ENCODE measurements at regions not wholly inside any gene's neighbourhood (a gene's known extent, or its start where the extent isn't known, plus 50 kb on each side); places are given as distances from the start of the nearest gene placed in this dataset.
A peak's percentile ranks its signal among the peaks of the same experiment; 100 is the strongest.

DNA sequence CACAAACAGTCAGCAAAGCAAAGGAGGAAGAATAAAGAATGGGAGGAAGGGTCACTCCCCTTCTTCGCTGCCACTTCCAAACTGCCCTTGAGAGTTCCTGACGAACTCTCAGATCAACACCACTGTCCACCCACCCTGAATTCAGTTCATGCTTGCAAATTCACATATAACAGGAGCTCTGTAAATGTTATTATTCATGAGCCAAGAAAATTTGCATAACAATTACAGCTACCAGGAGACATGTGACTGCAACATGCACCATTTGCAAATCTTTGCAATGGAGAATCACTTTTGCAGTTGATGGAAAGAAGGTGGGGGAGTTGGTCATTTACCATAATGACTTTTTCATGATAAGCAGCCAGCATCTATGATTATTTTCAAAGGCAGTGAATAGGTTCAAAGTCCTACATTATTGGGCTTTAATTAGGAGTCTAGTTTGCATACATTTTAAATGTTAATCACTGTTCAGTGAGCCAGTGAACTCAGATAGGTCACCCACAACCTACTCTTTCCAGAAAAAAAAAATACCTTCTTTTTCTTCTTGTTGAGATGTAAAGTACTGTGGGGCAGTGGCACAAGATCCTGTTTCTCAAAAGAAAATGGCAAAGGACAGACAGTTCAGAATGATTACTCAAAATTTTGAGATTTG, 149.7 kb downstream of the CAAP1 start:
- DNase-seq (ENCODE audit: low read depth, low spot score) = no peak

DNA sequence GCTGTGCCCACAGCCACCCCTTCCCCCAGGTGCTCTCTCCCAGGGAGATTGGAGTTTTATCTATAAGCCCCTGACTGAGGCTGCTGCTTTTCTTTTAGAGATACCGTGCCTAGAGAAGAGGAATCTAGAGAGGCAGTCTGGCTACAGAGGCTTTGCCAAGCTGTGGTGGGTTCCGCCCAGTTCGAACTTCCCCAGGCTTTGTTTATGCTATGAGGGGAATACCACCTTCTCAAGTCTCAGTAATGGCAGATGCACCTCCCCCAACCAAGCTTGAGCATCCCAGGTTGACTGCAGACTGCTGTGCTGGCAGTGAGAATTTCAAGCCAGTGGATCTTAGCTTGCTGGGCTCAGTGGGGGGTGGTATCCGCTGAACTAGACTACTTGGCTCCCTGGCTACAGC, 157.4 kb downstream of the CAAP1 start:
- no peak for DNase-seq (ENCODE audit: low read depth, low spot score)

DNA sequence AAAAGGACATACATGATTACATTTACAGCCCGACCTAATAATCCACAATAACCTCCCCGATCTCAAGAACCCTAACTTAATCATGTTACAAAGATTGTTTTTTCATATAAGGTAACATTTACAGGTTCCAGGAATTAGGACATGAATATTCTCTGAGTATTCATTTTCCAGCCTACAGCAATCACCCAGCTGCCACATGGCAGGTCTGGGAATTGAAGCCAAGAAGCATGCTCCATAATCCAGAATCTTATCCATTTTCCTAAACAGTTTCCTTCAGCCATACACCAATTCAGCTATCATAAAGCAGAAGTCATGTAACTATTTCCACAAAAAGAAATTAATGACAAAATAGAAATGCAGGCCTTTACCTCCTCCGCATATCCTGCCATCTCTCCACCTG, 163.4 kb downstream of the CAAP1 start:
- no peak for DNase-seq (ENCODE audit: low read depth, low spot score)

DNA sequence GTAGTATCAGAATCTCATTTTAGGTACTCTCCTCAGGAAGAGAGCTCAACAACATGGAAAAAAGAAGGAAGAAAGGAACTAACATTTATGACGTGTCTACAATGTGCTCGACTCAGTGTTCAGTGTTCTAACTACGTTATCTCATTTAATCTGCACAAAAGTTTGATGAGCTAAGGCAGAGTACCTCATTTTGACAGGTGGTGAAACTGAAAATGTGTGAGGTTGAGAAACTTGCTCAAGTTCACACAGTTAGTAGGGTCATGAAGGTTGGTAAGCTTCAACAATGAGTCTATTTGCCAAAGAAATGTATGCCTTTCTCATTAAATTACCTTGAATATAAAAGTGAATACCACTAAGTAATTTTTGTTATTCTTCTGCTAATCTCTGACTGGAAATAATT, 165.1 kb downstream of the CAAP1 start:
- DNase-seq (ENCODE audit: low read depth, low spot score) = no peak

DNA sequence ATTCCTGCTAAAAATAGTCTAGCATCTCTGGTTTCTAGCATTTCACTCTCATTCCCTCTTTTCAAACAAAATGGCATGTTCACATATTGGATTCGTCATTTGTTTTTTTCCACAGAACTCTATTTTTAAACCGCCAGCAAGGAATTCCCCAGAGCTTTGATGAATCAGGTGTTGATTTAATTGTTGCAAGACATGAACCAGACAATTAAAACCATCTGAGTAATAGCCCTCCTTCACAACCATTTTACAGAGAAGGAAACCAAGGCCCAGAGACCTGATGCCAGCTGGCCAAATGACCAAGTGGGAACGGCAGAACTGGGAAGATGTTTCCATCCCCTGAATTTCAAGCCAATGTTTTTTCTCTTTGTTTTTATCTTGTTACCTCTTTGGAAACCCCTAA, 167.0 kb downstream of the CAAP1 start:
- DNase-seq (ENCODE audit: low read depth, low spot score) = peak; percentile 7

DNA sequence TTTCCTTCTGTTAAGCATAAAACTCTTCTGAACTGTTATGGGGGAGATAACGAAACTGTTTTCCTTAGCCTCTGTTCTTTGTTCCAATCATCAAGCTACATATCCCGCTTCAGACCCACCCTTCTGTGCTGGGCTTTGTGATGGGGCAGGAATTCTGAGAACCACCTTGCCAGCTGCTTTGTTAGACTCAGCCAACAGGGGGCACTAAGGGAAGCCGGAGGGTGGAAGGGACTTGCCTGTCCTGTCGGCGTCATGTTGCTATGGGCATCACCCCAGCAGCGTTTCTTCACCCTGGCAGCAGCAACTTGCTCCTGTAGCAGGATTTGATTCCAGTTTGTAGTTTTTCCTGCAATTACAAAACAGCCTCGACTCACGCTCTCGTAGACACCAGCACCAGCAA, 169.1 kb downstream of the CAAP1 start:
- peak; percentile 50 for DNase-seq (ENCODE audit: low read depth, low spot score)

DNA sequence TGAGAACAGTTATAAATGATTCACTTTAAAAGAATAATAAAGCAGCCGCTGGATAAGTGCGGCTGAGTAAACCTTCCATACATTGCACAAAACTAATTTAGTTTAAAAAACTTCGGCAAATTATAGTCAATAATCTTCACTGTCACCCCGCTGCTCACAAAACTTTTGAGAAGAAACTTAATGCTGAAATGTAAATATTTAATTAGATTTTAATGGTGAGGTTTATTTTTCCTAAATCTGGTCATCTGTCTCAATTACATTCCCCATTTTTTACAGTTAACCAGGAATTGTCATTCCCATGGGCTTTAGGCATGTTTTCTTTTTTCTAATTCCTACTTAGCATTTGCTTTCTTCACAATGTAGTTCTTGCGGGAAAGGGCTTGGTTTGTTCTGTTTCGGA, 169.8 kb downstream of the CAAP1 start:
- no peak for DNase-seq (ENCODE audit: low read depth, low spot score)

DNA sequence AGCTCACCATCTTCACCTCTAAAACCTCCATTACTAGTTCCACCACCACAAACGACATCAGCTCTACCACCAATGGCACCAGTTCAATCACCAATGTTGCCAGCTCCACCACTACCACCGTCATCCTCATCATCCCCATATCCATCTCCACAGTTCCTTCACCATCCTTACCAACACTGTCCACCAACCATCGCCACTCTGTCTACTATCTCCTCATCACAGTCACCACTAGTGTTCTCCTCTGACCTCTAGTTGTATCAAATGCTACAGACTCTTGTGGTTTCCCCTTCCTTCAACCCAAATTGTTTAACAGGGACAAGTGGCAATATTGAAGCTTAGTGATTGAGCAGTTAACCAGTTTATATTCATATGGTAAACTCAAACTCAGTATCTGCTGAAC, 182.6 kb downstream of the CAAP1 start:
- no peak for DNase-seq (ENCODE audit: low read depth, low spot score)

DNA sequence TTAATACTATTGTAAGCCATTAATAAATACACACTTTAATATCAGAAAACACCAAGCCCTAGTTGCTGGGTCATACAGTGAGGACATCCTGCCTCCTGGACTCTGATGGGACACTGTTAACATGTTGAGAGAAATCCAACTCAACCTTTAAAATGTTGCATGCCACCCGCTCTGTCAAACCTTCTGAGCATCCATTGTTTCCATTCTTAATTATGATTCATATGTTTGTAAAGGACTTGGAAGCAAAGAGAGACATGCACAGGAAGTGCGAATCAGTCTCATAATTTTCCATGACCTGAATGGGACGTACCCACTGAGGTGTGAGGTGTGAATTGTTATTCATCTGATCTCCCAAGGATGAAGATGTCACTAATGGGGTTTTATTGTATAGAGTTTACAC, 186.4 kb downstream of the CAAP1 start:
- no peak for DNase-seq (ENCODE audit: low read depth, low spot score)

DNA sequence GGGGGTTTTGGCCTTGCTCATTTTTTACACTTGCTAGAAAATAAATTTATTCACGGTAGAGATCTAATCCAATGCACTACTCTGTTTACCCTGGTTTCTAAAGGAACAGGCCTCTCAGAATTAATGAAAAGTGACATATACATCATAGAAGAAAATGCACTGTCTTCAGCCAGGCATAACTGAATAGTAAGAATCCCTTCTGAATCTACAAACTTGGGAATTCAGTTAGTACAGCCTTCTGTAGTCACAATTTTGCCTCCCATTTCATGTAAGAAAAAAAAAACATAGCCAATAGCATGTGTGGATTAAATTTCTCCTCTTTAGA, 197.3 kb downstream of the CAAP1 start:
- DNase-seq (ENCODE audit: low read depth, low spot score) = no peak

DNA sequence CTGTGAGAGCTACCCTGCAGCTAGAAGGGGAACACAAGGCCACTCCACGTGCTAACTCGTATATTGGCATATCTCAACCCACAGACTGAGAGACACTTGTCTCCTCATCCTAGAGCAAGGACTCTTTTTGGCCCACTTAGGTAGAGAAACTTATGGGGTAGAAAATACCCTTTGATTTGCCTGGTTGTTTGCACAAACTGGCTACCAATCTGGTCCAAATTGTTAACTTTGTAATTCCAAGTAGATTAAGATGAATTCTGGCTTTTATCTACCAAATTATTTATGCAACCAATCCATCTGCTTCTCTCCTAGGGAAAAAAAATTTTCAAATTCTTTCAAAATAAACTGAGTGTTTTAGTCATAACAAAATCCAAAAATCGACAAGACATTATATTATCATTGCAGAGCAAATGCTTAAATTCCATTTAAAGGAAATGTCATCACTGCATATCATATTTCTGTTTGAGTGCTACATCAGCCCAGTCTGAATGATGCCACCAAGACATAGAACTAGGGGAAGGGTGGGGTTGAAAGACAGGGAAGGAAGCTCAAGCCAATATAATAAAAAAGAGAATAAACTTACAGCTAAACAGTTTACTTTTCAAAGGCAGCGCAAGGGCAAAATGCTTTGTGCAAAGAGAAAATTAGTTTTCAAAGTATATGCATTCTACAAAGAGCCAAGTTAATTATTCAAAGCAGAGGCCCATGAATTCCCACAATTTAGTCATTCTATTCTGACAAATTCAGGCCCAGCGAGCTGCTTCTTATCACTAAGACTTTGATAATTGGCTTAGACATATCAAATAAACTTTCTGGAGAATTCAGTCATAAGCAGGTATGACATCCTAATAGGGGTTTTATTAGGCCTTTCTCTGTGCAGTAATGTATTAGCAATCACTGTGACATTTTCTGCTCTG, 198.0 kb downstream of the CAAP1 start:
- no peak for DNase-seq (ENCODE audit: low read depth, low spot score)

DNA sequence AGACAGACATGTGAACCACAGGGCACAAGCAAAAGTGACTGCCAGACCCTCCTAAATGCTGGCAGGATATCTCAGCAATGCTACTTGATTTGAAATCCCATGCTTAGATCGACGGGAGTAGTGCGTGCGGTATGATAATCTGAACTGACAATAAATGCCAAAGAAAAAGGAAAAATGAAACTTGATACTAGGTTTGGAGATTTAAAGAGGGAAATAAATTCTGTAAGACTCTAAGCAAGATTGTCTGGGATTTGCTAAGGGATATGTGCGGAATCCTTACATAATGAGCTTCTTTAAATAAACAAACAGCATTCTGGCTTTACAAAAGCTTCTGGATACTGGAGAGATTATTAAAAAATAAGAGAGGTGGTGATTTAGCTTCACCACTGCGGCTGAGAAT, 203.6 kb downstream of the CAAP1 start:
- no peak for DNase-seq (ENCODE audit: low read depth, low spot score)

DNA sequence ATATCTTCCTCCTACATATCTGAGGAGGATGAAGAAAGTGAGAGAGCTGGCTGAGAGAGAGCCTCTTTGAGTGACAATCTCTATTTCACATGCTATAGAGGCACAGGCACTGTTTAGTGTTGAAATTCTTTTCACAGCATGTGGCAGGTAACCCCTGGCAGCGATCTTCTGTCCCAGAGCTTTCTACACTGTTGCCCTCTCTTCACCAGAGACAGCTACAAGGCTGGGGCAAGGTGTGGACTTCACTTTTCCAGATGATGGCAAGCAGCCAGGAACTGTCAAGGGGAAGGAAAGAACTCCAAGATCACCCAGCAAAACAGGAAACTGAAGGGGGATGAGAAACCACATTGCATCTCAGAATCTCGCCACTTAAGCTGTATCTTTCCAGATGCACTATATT, 205.2 kb downstream of the CAAP1 start:
- DNase-seq (ENCODE audit: low read depth, low spot score) = no peak

DNA sequence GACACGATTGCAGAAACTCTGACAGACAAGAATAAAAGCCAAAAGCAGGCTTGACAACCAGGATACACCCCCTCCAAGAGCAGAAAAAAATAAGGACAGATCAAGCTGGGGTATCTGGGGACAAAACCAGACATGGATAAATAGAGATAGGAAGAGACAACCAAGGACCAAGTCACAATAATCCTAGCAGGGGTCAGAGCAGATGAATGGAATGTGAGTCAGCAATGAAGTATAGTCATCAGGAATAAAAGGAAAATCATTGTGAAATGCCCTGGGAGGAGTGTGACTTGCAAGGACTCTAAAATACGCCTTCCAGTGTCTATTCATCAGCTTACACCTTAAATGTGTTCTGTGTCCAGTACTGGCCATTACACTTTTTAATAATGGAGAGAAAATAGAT, 206.8 kb downstream of the CAAP1 start:
- DNase-seq (ENCODE audit: low read depth, low spot score) = no peak

DNA sequence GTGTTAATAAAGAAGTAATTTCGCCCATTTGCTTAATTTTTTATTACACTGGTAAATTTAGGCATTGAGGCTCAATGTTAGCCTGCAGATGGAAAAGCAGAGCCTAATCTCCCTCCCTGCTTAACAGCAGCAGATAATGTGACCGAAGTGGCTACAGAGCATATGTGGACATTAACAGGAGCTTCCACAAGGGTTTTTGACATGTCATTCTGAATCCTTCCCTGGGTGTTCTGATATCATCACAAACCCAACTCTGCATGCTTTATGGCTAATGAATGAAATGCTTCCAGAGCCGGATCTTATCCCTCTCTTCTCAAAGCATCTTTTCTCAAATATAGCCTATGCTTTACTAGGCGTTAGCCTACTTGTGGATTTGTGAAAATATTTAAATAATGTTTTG, 208.6 kb downstream of the CAAP1 start:
- DNase-seq (ENCODE audit: low read depth, low spot score) = no peak

DNA sequence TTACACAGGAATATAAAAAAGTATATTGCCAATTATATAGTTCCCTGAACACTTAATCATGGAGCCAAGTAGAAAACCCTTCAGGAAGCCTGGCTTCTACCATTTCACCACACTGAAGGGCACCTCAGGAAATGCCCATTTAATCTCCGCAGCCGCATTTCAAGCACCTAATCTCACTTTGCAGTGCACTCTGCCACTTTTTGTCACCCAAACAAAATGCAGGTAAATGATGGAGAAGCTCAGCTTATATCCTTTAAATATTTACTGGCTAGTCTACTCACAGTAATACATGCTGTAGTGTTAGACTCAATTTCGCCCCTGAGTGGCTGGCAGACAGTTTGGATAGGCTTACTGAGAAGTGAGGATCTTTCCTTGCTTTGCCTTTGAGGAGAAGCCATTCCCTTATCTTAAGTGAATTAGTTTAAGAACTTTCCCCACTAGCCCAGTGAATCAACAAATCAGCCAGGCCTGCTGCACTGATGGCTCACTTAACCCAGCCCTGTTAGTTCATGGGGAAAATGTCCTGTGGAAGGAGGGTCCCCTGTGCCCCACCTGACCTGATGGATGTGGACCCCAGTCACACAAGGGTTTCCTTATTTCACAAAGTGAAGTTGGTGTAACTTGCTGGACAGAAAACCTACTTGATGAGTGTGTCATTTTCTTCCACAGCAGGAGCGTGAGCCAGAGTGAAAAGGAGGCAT, 209.7 kb downstream of the CAAP1 start:
- DNase-seq (ENCODE audit: low read depth, low spot score) = no peak

DNA sequence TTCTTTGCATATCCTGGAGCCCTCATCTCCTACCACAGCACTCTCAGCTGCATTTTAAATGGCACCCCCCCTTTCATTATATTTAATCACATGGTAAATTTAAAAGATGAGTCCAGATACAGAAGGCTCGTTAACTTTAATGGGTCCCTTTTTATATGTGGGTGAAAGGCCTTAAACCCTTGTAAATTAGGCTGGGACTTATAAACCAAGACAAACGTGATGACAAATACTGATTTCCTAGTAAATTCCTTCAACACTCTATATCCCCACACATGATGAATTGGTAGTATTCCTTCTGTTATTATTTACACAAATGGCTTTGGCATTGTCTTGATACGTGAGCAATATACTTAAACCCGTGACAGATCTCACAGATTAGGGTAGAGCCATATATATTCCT, 210.6 kb downstream of the CAAP1 start:
- DNase-seq (ENCODE audit: low read depth, low spot score) = no peak

DNA sequence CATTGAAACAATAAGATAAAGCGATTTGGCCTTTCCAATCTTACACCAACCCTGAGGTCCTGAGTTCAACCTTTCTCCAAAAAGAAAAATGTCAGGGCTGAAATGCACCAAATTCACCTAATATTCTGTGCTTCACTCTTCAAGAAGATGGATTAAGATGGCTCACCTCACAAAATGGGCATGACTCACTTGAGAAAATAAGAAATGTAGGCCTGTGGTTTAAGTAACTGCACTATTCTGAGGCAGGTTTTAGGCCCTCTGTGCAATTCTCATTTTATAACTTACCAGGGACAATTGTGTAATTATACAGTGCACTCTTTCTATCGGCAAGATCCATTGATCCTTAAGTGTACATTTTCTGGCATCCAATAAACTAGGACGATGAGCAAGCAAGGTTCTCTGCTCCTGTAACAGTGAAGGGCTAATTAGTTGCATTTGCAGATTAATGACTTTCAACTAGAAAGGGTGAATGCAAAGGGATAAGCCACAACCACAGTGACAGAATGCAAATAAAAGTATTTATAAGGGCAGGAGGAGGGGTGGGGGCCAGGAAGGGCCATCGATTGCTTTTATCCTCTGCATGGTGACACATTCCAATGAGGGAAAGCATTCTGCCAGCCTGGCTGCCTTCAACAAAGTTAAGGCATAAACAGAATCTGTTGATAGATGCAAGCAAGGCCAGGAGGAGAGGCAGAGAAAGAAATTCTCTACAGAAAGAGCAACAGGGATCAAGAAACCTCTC, 214.5 kb downstream of the CAAP1 start:
- DNase-seq (ENCODE audit: low read depth, low spot score) = peak; percentile 61

DNA sequence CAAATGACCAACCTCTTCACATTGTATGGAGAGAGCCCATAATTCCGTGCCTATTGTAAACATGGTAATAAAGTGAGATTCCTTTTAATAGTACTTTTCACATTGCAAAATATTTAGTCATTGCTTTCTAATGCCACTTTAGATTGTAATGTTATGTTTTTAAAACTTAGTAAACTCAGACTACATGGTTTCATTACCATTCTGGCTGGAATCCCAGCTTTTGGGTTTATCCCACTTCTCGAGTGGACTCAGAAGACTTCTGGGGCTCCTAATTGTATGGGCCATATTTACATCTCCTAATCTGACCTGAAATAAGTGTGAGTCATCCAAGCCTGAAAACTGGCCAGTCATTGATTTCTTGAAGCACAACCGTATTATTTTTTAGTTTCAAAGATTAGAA, 217.6 kb downstream of the CAAP1 start:
- DNase-seq (ENCODE audit: low read depth, low spot score) = peak; percentile 64

DNA sequence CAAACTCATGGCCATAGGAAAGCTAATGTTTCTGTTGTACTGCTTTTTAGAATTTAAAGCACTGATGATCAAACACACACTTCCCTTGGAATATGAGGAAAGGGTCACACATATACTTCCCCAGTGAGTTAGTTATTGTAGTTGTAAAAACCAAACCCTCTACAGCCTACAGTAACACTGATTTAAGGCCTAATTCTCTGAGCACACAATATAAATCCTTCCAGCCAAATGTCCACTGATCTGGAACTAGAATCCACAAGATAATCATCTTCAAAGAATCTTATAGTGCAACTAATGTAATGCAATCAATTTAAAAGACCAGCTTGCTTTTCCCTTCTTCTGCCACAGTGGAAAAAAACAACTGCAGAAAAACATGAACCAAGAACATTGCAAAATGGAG, 219.3 kb downstream of the CAAP1 start:
- no peak for DNase-seq (ENCODE audit: low read depth, low spot score)

DNA sequence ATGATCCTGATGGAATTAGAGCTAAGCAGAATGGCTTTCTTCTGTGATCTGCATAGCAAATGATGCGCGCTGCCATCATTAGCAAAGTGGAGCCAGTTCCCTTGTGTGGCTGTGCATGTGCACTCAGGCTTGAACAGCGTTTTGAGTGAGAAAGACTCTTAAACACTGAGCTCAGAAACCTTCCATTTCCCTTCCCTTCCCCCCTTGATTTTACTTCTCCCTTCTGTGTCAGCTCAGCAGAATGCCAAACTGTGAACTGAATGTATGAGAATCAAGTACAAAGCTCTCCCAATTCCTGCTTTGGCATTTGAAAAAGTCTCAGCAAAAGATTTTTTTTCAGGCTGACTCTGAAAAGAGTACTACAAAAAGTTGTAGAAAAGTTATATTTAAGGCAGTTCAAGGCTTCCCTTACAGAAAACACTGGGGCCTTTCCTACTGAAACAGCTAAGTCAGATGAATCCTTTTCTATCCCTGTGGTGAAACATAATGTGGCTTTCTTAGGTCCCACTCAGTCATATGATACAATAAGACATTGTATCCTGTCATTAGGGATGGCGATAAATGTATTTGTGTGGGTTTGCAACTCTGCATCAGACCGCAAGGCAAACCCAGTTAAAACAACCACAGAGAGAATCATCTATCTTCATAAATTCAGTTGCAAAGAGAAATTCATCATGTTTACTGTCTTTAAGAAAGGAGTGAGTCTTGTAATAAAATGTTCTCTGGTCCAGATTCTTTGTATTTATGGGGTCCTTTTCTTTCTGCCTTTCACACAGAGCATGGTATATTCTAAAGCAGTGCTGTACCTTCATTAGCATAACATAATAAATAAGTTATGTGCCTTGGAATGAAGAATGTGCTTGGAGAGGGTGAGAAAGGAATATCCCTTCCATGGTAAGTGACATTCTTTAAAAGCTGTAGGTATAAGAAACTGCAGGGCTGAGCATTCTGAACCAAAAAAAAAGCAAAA, 222.6 kb downstream of the CAAP1 start:
- peak; percentile 28 for DNase-seq (ENCODE audit: low read depth, low spot score)
